H9 (cell line): ENCODE measurements at regions not wholly inside any gene's neighbourhood (a gene's known extent, or its start where the extent isn't known, plus 50 kb on each side); places are given as distances from the start of the nearest gene placed in this dataset.

ENCODE experiments used
- DNase-seq: peaks from one replicate; pipeline ENCODE4 v3.0.0-alpha.2; 2017
- H2AFZ ChIP-seq: one replicate; pipeline ENCODE4 v1.6.1; 2013; ENCODE audit warnings: mild to moderate bottlenecking, low read length, control low read depth, moderate library complexity
- H2AK5ac ChIP-seq: 2 replicates; pipeline ENCODE4 v1.6.1; 2013; ENCODE audit warnings: low read length, control low read depth, mixed read lengths; ENCODE audit not compliant: insufficient read length
- H2BK120ac ChIP-seq: one replicate; pipeline ENCODE4 v1.6.1; 2013; ENCODE audit warnings: low read depth, mild to moderate bottlenecking, low read length, control low read depth, inconsistent platforms; ENCODE audit not compliant: poor library complexity, severe bottlenecking
- H2BK12ac ChIP-seq: 2 replicates; pipeline ENCODE4 v1.6.1; 2013; ENCODE audit warnings: low read length, control low read depth, mixed read lengths, low read depth; ENCODE audit not compliant: insufficient read length
- H2BK15ac ChIP-seq: 2 replicates; pipeline ENCODE4 v1.6.1; 2013; ENCODE audit warnings: low read depth, low read length, control low read depth
- H2BK20ac ChIP-seq: one replicate; pipeline ENCODE4 v1.6.1; 2013; ENCODE audit warnings: low read depth, mild to moderate bottlenecking, low read length, control low read depth, inconsistent platforms; ENCODE audit not compliant: poor library complexity, severe bottlenecking
- H2BK5ac ChIP-seq: 2 replicates; pipeline ENCODE4 v1.6.1; 2013; ENCODE audit warnings: low read length, control low read depth, mixed read lengths; ENCODE audit not compliant: insufficient read length
- H3K14ac ChIP-seq: 2 replicates; pipeline ENCODE4 v1.6.1; 2013; ENCODE audit warnings: low read length, control low read depth; ENCODE audit not compliant: insufficient read depth
- H3K18ac ChIP-seq: 2 replicates; pipeline ENCODE4 v1.6.1; 2013; ENCODE audit warnings: low read depth, mild to moderate bottlenecking, mixed read lengths, low read length, control low read depth; ENCODE audit not compliant: insufficient read length
- H3K23ac ChIP-seq: 2 replicates; pipeline ENCODE4 v1.6.1; 2013; ENCODE audit warnings: low read length, control low read depth, mixed read lengths, low read depth; ENCODE audit not compliant: insufficient read length
- H3K23me2 ChIP-seq: 2 replicates; pipeline ENCODE4 v1.6.1; 2013; ENCODE audit warnings: low read depth, mild to moderate bottlenecking, mixed read lengths, low read length, control low read depth; ENCODE audit not compliant: insufficient read length, poor library complexity, severe bottlenecking
- H3K27ac ChIP-seq: 2 replicates; pipeline ENCODE4 v1.5.1; 2013; ENCODE audit warnings: low read length, control low read depth, mixed read lengths, low read depth; ENCODE audit not compliant: insufficient read length
- H3K27me3 ChIP-seq: 2 replicates; pipeline ENCODE4 v1.6.1; 2013; ENCODE audit warnings: low read length, control low read depth, inconsistent platforms; ENCODE audit not compliant: insufficient read depth
- H3K4ac ChIP-seq: 2 replicates; pipeline ENCODE4 v1.6.1; 2013; ENCODE audit warnings: low read depth, mild to moderate bottlenecking, control low read depth, inconsistent platforms, low read length, moderate library complexity
- H3K4me1 ChIP-seq: 2 replicates; pipeline ENCODE4 v1.6.1; 2013; ENCODE audit warnings: low read length, control low read depth, inconsistent platforms; ENCODE audit not compliant: insufficient read depth
- H3K4me2 ChIP-seq: 2 replicates; pipeline ENCODE4 v1.6.1; 2013; ENCODE audit warnings: low read length, control low read depth, mixed read lengths; ENCODE audit not compliant: insufficient read length, insufficient read depth
- H3K56ac ChIP-seq: 2 replicates; pipeline ENCODE4 v1.6.1; 2013; ENCODE audit warnings: low read depth, mild to moderate bottlenecking, mixed read lengths, low read length, control low read depth; ENCODE audit not compliant: insufficient read length
- H3K79me1 ChIP-seq: 2 replicates; pipeline ENCODE4 v1.6.1; 2013; ENCODE audit warnings: low read depth, mild to moderate bottlenecking, moderate library complexity, low read length, control low read depth, inconsistent platforms; ENCODE audit not compliant: insufficient read depth, poor library complexity, severe bottlenecking
- H3K79me2 ChIP-seq: 2 replicates; pipeline ENCODE4 v1.6.1; 2013; ENCODE audit warnings: low read length, control low read depth, inconsistent platforms; ENCODE audit not compliant: insufficient read depth
- H3K9ac ChIP-seq: 2 replicates; pipeline ENCODE4 v1.6.1; 2013; ENCODE audit warnings: low read length, control low read depth, mixed read lengths; ENCODE audit not compliant: insufficient read length; ENCODE audit errors: extremely low read depth
- H3K9me3 ChIP-seq: one replicate; pipeline ENCODE4 v1.6.1; 2013; ENCODE audit warnings: low read depth, low read length, inconsistent platforms; ENCODE audit not compliant: control insufficient read depth
- H3T11ph ChIP-seq: one replicate; pipeline ENCODE4 v1.6.1; 2013; ENCODE audit warnings: mild to moderate bottlenecking, low read length, control low read depth, inconsistent platforms
- H4K20me1 ChIP-seq: one replicate; pipeline ENCODE4 v1.6.1; 2013; ENCODE audit not compliant: control insufficient read depth, insufficient read length, insufficient read depth
- H4K5ac ChIP-seq: 2 replicates; pipeline ENCODE4 v1.6.1; 2013; ENCODE audit warnings: low read depth, mild to moderate bottlenecking, mixed read lengths, low read length, control low read depth; ENCODE audit not compliant: insufficient read length
- H4K8ac ChIP-seq: replicated peaks from 2 replicates; pipeline ENCODE4 v1.6.1; 2013; ENCODE audit warnings: low read length, control low read depth, mixed read lengths, low read depth; ENCODE audit not compliant: insufficient read length
- H4K91ac ChIP-seq: 2 replicates; pipeline ENCODE4 v1.6.1; 2013; ENCODE audit warnings: low read depth, mild to moderate bottlenecking, moderate library complexity, mixed read lengths, low read length, control low read depth; ENCODE audit not compliant: insufficient read length
- H3K27ac Mint-ChIP-seq, 3 experiments: 2 replicates in 2 of 3; 3 replicates in 1 of 3; pipeline ENCODE4 v1.8.0; 2020 to 2021; ENCODE audit warnings: mixed read lengths in 3 of 3, mild to moderate bottlenecking in 1 of 3, moderate library complexity in 1 of 3
- H3K27me3 Mint-ChIP-seq: 2 replicates; pipeline ENCODE4 v1.8.0; 2021; ENCODE audit warnings: low read depth, mild to moderate bottlenecking, moderate library complexity, mixed read lengths
- H3K36me3 Mint-ChIP-seq, 3 experiments: 2 replicates in 2 of 3; 3 replicates in 1 of 3; pipeline ENCODE4 v1.8.0; 2020 to 2021; ENCODE audit warnings: low read depth in 3 of 3, mixed read lengths in 3 of 3; ENCODE audit not compliant: insufficient read depth in 1 of 3
- H3K4me1 Mint-ChIP-seq, 2 experiments: 2 replicates each; pipeline ENCODE4 v1.8.0; 2020; ENCODE audit warnings: mixed read lengths in 2 of 2
- H3K4me3 Mint-ChIP-seq, 2 experiments: 2 replicates in 1 of 2; 3 replicates in 1 of 2; pipeline ENCODE4 v1.8.0; 2020 to 2021; ENCODE audit warnings: mild to moderate bottlenecking in 2 of 2, mixed read lengths in 2 of 2, moderate library complexity in 1 of 2
- H3K9me3 Mint-ChIP-seq, 2 experiments: 2 replicates in 1 of 2; 3 replicates in 1 of 2; pipeline ENCODE4 v1.8.0; 2020; ENCODE audit warnings: mild to moderate bottlenecking in 2 of 2, mixed read lengths in 2 of 2, moderate library complexity in 1 of 2
- WGBS: extraction: QIAGEN DNeasy Blood & Tissue Kit; methylation state at CpG from one replicate; pipeline ENCODE4 v1.1.7; 2013; ENCODE audit warnings: missing lambda C conversion rate, low lambda C conversion rate, mixed read lengths; ENCODE audit not compliant: insufficient read length; ENCODE audit errors: extremely low coverage; 5-methylcytosine and 5-hydroxymethylcytosine counted together
- TF ChIP-seq, protein P1 (sequence below): fragments of 200-600 bp; sonication (generic); conservative IDR thresholded peaks from 3 replicates; pipeline ENCODE4 v1.8.0; 2021; ENCODE audit warnings: antibody characterized with exemption, mild to moderate bottlenecking

DNA sequence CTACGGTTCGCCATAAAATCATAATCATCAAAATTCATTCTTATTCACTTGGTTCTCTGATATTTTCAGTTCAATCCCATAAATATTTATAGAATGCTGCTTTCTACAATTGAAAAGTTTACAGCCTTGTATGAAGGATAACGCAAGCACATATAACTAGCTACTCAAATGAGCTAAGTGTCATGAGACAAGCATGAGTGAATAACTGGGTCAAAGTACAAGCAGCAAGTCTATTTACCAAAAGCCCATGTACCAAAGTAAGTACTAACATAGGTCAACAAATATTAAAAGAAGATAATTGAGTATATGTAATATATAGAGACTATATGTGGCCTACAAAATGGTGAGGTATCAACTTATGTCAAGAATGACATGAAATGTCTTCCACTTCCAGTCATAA, 596.6 kb downstream of the GBE1 start:
- no peak for DNase-seq
- no peak overlapping the region for H3K18ac ChIP-seq
- WGBS, result no CpG with 5 or more reads among the region's 3 CpGs
- H3K4ac ChIP-seq, result no peak overlapping the region
- no peak overlapping the region for H3K23ac ChIP-seq
- H3T11ph ChIP-seq, result no peak overlapping the region
- Mint-ChIP-seq H3K36me3 (peaks cover 0 to 10% (median 7%) of the 10 kb centered on the region in 3 experiments; a peak in 6 of 7 replicates), H3K9me3 (peaks cover 2 to 5% of the 10 kb centered on the region in 2 experiments; a peak in 4 of 5 replicates), H3K27me3 (no peaks in the 10 kb centered on the region), H3K4me1 (peaks cover 18 to 23% of the 10 kb centered on the region in 2 experiments), H3K27ac (no peak overlapping the region), H3K4me3 (no peak overlapping the region)
- no peak overlapping the region for H2BK5ac ChIP-seq
- TF ChIP-seq, protein P1, sequence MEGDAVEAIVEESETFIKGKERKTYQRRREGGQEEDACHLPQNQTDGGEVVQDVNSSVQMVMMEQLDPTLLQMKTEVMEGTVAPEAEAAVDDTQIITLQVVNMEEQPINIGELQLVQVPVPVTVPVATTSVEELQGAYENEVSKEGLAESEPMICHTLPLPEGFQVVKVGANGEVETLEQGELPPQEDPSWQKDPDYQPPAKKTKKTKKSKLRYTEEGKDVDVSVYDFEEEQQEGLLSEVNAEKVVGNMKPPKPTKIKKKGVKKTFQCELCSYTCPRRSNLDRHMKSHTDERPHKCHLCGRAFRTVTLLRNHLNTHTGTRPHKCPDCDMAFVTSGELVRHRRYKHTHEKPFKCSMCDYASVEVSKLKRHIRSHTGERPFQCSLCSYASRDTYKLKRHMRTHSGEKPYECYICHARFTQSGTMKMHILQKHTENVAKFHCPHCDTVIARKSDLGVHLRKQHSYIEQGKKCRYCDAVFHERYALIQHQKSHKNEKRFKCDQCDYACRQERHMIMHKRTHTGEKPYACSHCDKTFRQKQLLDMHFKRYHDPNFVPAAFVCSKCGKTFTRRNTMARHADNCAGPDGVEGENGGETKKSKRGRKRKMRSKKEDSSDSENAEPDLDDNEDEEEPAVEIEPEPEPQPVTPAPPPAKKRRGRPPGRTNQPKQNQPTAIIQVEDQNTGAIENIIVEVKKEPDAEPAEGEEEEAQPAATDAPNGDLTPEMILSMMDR, result no peak
- no peaks in the 10 kb centered on the region for H3K9me3 ChIP-seq
- H3K9ac ChIP-seq, result no peak overlapping the region
- H3K23me2 ChIP-seq, result no peaks in the 10 kb centered on the region
- no peak overlapping the region for H2AFZ ChIP-seq
- no peaks in the 10 kb centered on the region for H3K79me1 ChIP-seq
- no peak overlapping the region for H2BK12ac ChIP-seq
- no peaks in the 10 kb centered on the region for H4K20me1 ChIP-seq
- H4K91ac ChIP-seq, result no peak overlapping the region
- no peak overlapping the region for H3K56ac ChIP-seq
- no peak overlapping the region for H3K27ac ChIP-seq
- H2BK20ac ChIP-seq, result no peak overlapping the region
- H3K27me3 ChIP-seq, result no peaks in the 10 kb centered on the region
- H3K4me1 ChIP-seq, result no peaks in the 10 kb centered on the region; the same call in 1 of the 2 replicates
- no peak overlapping the region for H2BK15ac ChIP-seq
- H3K79me2 ChIP-seq, result no peaks in the 10 kb centered on the region
- H4K5ac ChIP-seq, result no peak overlapping the region
- H3K14ac ChIP-seq, result no peak overlapping the region
- H2AK5ac ChIP-seq, result no peak overlapping the region
- no peak overlapping the region for H2BK120ac ChIP-seq
- no peak overlapping the region for H4K8ac ChIP-seq
- no peak overlapping the region for H3K4me2 ChIP-seq
